ENCODE measurements at regions not wholly inside any gene's neighbourhood (a gene's known extent, or its start where the extent isn't known, plus 50 kb on each side); places are given as distances from the start of the nearest gene placed in this dataset.
"Not testable (repeated sequence)": the region's sequence is repeated elsewhere in the genome, so short reads cannot be mapped to it uniquely, and the experiment has no call there.

GRCh38 chr4:148533851-148534250, 91.6 kb upstream of the NR3C2 start:
- TF ChIP-seq, protein P1, sequence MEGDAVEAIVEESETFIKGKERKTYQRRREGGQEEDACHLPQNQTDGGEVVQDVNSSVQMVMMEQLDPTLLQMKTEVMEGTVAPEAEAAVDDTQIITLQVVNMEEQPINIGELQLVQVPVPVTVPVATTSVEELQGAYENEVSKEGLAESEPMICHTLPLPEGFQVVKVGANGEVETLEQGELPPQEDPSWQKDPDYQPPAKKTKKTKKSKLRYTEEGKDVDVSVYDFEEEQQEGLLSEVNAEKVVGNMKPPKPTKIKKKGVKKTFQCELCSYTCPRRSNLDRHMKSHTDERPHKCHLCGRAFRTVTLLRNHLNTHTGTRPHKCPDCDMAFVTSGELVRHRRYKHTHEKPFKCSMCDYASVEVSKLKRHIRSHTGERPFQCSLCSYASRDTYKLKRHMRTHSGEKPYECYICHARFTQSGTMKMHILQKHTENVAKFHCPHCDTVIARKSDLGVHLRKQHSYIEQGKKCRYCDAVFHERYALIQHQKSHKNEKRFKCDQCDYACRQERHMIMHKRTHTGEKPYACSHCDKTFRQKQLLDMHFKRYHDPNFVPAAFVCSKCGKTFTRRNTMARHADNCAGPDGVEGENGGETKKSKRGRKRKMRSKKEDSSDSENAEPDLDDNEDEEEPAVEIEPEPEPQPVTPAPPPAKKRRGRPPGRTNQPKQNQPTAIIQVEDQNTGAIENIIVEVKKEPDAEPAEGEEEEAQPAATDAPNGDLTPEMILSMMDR (IDR thresholded peaks at IDR 0.05 in 4 of 5, conservative IDR thresholded peaks at IDR 0.05 in 1 of 5) = not testable (repeated sequence)
- not testable (repeated sequence) for TF ChIP-seq POLR2A (IDR thresholded peaks at IDR 0.05)

All from gastrocnemius medialis (tissue), 4 donors.